Immature natural killer cell (primary cell): ENCODE measurements at regions not wholly inside any gene's neighbourhood (a gene's known extent, or its start where the extent isn't known, plus 50 kb on each side); places are given as distances from the start of the nearest gene placed in this dataset.

Source experiments
- DNase-seq, 3 donors: peaks; one replicate each; pipeline ENCODE4 v3.0.0; 2022; ENCODE audit warnings: mixed read lengths in 1 of 3
- H3K27ac Mint-ChIP-seq, 6 donors: one replicate each; pipeline ENCODE4 v1.8.0; 2020; ENCODE audit warnings: mixed read lengths in 6 of 6, mild to moderate bottlenecking in 5 of 6, inconsistent platforms in 4 of 6, moderate library complexity in 3 of 6
- H3K27me3 Mint-ChIP-seq, 3 donors: one replicate each; pipeline ENCODE4 v1.8.0; 2020 to 2021; ENCODE audit warnings: low read depth in 3 of 3, mild to moderate bottlenecking in 3 of 3, mixed read lengths in 3 of 3, moderate library complexity in 3 of 3, inconsistent platforms in 1 of 3
- H3K36me3 Mint-ChIP-seq, 3 donors: one replicate each; pipeline ENCODE4 v1.8.0; 2020; ENCODE audit warnings: mixed read lengths in 3 of 3, inconsistent platforms in 2 of 3, mild to moderate bottlenecking in 2 of 3
- H3K4me1 Mint-ChIP-seq, 2 donors: one replicate each; pipeline ENCODE4 v1.8.0; 2020; ENCODE audit warnings: inconsistent platforms in 2 of 2, mild to moderate bottlenecking in 2 of 2, mixed read lengths in 2 of 2, moderate library complexity in 1 of 2
- H3K4me3 Mint-ChIP-seq, 5 donors: one replicate each; pipeline ENCODE4 v1.8.0; 2020; ENCODE audit warnings: mild to moderate bottlenecking in 5 of 5, mixed read lengths in 5 of 5, inconsistent platforms in 3 of 5, moderate library complexity in 3 of 5
- H3K9me3 Mint-ChIP-seq, 6 donors: one replicate each; pipeline ENCODE4 v1.8.0; 2020; ENCODE audit warnings: mild to moderate bottlenecking in 6 of 6, mixed read lengths in 6 of 6, inconsistent platforms in 4 of 6, moderate library complexity in 3 of 6

- Mint-ChIP-seq H3K4me3 (no peak overlapping the region), H3K27ac (no peak overlapping the region), H3K27me3 (peaks cover 3 to 23% (median 4%) of the 10 kb centered on the region in 3 donors), H3K36me3 (no peaks in the 10 kb centered on the region), H3K9me3 (peaks cover 0 to 5% (median 0%) of the 10 kb centered on the region in 6 donors), H3K4me1 (no peaks in the 10 kb centered on the region)
- DNase-seq = no peak
Measured at GRCh38 chr16:26651884-26652283, 414.8 kb upstream of the C16orf82 start.

- Mint-ChIP-seq H3K4me3 (no peak overlapping the region), H3K27ac (no peak overlapping the region), H3K36me3 (no peaks in the 10 kb centered on the region), H3K9me3 (peaks cover 0 to 5% (median 0%) of the 10 kb centered on the region in 6 donors), H3K27me3 (peaks cover 6 to 23% (median 10%) of the 10 kb centered on the region in 3 donors), H3K4me1 (no peaks in the 10 kb centered on the region)
- no peak for DNase-seq
Measured at GRCh38 chr16:26658486-26658885, 408.2 kb upstream of the C16orf82 start.

DNA sequence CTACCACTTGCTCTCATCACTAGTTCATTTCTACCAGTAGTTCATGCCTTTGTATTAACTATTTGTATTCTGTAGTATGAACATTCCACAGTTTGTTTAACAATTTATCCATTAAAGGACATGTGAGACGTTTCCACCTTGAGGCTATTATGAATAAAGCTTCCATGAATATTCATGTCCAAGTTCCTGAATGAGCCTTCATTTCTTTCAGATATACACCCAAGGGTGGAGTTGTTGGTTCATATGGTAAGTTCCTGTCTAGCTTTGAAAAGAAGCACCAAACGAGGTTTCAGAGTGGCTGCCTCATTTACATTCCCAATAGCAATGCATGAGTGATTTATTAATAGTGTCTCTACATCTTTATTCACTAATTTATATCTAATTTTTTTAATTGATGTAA is 407.8 kb upstream of the C16orf82 start:
- H3K27me3 Mint-ChIP-seq = peaks cover 6 to 28% (median 12%) of the 10 kb centered on the region in 3 donors
- no peak overlapping the region for H3K4me3 Mint-ChIP-seq
- no peak overlapping the region for H3K27ac Mint-ChIP-seq
- no peaks in the 10 kb centered on the region for H3K36me3 Mint-ChIP-seq
- DNase-seq = no peak
- no peaks in the 10 kb centered on the region for H3K4me1 Mint-ChIP-seq
- H3K9me3 Mint-ChIP-seq = peaks cover 0 to 5% (median 0%) of the 10 kb centered on the region in 6 donors

DNA sequence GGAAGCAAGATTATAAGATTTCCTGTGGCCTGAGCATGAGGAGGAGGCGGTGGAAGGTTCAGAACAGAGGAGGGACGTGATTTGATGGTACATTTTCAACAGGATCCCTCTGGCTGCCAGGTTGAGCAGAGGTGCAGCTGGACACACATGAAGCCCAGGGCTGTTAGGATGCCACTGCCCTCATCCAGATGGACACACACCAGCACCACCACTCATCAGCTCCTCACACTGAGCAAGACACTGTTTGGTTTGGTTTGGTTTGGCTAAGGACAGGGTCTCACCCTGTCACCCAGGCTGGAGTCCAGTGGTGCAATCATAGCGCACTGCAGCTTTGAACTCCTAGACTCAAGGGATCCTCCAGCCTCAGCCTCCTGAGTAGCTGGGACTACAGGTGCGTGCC is 402.6 kb upstream of the C16orf82 start:
- Mint-ChIP-seq H3K27ac (no peak overlapping the region), H3K9me3 (no peaks in the 10 kb centered on the region), H3K4me1 (peaks cover 0 to 2% of the 10 kb centered on the region in 2 donors), H3K36me3 (no peaks in the 10 kb centered on the region), H3K27me3 (peaks cover 5 to 26% (median 18%) of the 10 kb centered on the region in 3 donors), H3K4me3 (no peak overlapping the region)
- DNase-seq = no peak

DNA sequence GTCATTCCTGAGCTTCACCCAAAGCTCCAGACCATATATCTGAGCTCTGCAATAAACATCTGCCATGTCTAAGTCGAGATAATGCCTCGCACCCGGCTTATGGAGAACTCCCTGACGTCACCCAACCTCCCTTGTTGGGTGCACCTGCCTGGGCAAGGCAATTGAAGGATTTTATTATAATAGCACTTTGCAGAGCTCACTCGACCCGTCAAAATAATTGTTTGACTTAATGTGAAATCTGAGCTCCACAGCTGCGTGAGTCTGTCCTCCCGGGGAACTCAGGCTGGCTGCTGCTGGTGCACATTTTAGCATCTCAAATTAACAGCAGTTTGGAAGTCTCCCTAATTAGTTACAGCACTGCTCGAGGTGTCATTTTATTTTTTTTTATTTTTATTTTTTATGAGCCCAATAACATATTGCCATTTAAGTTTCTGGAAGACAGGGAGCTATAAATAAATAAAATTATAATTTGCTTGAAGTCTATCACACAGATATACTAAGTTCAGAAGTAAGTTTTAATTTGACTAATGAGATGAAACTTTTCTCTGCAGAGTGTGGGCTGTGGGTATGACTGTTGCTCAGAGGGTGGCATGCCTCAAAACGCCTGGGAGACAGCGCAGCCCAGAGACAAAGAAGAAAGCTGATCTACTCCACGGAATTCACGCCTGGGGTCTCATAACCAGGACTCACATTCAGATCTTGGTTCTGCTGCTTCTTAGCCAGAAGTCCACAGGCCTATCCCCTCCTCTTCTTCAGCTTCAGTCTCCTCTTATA is 401.4 kb upstream of the C16orf82 start:
- Mint-ChIP-seq H3K27ac (no peak overlapping the region), H3K27me3 (peaks cover 5 to 26% (median 20%) of the 10 kb centered on the region in 3 donors), H3K4me1 (peaks cover 0 to 2% of the 10 kb centered on the region in 2 donors), H3K4me3 (no peak overlapping the region), H3K9me3 (no peaks in the 10 kb centered on the region), H3K36me3 (no peaks in the 10 kb centered on the region)
- no peak for DNase-seq

DNA sequence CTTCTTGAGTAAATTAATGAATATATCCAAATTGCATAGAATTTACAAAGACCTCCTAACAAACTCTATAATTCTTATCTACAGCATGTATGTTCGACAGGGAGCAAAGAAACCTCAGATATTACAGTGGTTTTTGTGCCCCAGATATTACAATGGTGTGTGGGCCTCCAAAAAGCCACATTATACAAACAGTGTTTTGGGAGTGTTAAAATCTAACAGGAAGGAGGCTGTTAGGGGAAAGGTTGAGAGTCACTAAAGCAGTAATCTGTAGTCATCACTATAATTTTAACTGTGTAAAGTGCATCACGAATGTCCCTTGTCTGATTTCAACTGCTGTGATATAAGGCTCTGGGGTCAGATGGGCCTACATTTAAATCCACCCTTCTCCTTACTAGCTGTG is 400.2 kb upstream of the C16orf82 start:
- peaks cover 0 to 2% of the 10 kb centered on the region in 2 donors for H3K4me1 Mint-ChIP-seq
- H3K27ac Mint-ChIP-seq = no peak overlapping the region
- H3K36me3 Mint-ChIP-seq = no peaks in the 10 kb centered on the region
- DNase-seq = peak in 1 of 3 donors; percentile 8
- peaks cover 5 to 29% (median 17%) of the 10 kb centered on the region in 3 donors for H3K27me3 Mint-ChIP-seq
- no peaks in the 10 kb centered on the region for H3K9me3 Mint-ChIP-seq
- no peak overlapping the region for H3K4me3 Mint-ChIP-seq

- no peaks in the 10 kb centered on the region for H3K9me3 Mint-ChIP-seq
- H3K4me1 Mint-ChIP-seq = peaks cover 0 to 2% of the 10 kb centered on the region in 2 donors
- no peaks in the 10 kb centered on the region for H3K36me3 Mint-ChIP-seq
- no peak overlapping the region for H3K27ac Mint-ChIP-seq
- DNase-seq = no peak
- no peak overlapping the region for H3K4me3 Mint-ChIP-seq
- H3K27me3 Mint-ChIP-seq = peaks cover 5 to 25% (median 14%) of the 10 kb centered on the region in 3 donors
Measured at GRCh38 chr16:26667307-26667706, 399.4 kb upstream of the C16orf82 start.

DNA sequence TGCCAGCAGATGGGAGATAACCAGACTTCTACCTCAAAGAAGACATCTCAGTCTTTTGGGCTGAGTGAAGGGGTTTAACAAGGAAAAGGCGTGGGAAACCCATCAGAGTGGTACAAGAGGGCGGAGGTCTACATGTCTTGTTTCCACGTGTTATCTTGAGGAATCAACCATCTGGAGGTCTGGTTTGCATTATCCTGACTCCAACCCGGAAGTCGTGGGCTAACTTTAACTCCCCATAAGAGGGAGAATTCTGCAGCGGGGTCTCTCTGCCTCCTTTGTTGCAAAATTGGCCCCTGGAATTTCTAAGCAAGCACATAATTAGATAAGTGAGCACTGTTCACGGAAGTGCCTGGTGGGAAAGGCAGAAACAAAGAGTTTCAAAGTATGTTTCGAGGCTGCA is 398.7 kb upstream of the C16orf82 start:
- DNase-seq = no peak
- H3K4me1 Mint-ChIP-seq = peaks cover 0 to 2% of the 10 kb centered on the region in 2 donors
- H3K9me3 Mint-ChIP-seq = no peaks in the 10 kb centered on the region
- H3K27me3 Mint-ChIP-seq = peaks cover 2 to 21% (median 14%) of the 10 kb centered on the region in 3 donors
- no peaks in the 10 kb centered on the region for H3K36me3 Mint-ChIP-seq
- H3K27ac Mint-ChIP-seq = no peak overlapping the region
- H3K4me3 Mint-ChIP-seq = no peak overlapping the region

DNA sequence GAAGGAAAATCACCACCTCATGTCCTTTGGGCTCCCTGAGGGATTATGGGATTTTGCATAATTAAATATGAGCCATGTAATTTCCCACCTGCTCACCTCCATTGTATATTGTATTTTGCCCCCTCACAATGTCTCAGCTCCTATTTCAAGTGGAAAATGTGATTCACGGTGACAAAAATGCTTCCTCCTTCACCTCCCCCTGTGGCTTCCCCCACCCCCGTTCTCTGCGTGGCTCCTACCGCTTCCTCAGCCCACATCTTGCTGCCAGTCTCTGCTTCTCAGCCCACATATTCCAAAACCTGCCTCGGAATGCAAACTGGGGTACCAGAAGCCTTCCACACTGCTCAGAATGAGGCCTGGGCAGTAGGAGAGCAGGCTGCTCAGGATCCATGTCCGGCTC is 394.5 kb upstream of the C16orf82 start:
- DNase-seq = no peak
- no peak overlapping the region for H3K27ac Mint-ChIP-seq

GRCh38 chr16:26673011-26673410 is 393.7 kb upstream of the C16orf82 start:
- peaks cover 2 to 15% (median 8%) of the 10 kb centered on the region in 3 donors for H3K27me3 Mint-ChIP-seq
- peaks cover 0 to 2% (median 0%) of the 10 kb centered on the region in 6 donors for H3K9me3 Mint-ChIP-seq
- no peaks in the 10 kb centered on the region for H3K36me3 Mint-ChIP-seq
- H3K4me1 Mint-ChIP-seq = no peaks in the 10 kb centered on the region
- no peak for DNase-seq
- no peak overlapping the region for H3K27ac Mint-ChIP-seq
- no peak overlapping the region for H3K4me3 Mint-ChIP-seq

More for the DNA sequence above, 394.5 kb upstream of the C16orf82 start:
- Mint-ChIP-seq H3K4me1 (no peaks in the 10 kb centered on the region), H3K27me3 (peaks cover 2 to 12% (median 9%) of the 10 kb centered on the region in 3 donors), H3K4me3 (no peak overlapping the region), H3K36me3 (no peaks in the 10 kb centered on the region), H3K9me3 (peaks cover 0 to 2% (median 0%) of the 10 kb centered on the region in 6 donors)

GRCh38 chr16:26680671-26681070 is 386.1 kb upstream of the C16orf82 start:
- peaks cover 0 to 8% (median 3%) of the 10 kb centered on the region in 3 donors for H3K27me3 Mint-ChIP-seq
- no peaks in the 10 kb centered on the region for H3K36me3 Mint-ChIP-seq
- DNase-seq = no peak
- no peaks in the 10 kb centered on the region for H3K4me1 Mint-ChIP-seq
- H3K9me3 Mint-ChIP-seq = no peaks in the 10 kb centered on the region
- no peak overlapping the region for H3K4me3 Mint-ChIP-seq
- H3K27ac Mint-ChIP-seq = no peak overlapping the region

DNA sequence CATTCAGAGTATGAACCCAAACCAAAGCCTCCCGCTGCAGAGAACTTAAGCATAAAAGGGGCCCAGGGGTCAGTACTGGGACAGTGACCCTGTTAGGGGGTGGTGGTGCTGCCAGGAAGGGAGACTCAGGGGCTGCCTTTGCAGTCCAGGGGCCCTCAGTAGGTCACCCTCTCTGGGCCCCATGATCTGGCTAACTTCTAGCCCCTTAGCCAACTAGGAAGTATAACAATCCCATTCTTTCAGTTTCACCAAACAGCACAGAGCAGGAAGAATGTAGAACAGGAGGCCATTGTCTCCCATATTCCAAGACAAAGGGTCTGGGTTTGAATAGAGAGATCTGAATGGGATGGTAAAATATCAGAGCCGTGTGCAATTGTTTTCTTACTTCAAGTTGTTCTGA is 378.6 kb upstream of the C16orf82 start:
- Mint-ChIP-seq H3K4me3 (no peak overlapping the region), H3K9me3 (peaks cover 0 to 2% (median 0%) of the 10 kb centered on the region in 6 donors), H3K27me3 (peaks cover 3 to 14% (median 4%) of the 10 kb centered on the region in 3 donors), H3K4me1 (no peaks in the 10 kb centered on the region), H3K36me3 (no peaks in the 10 kb centered on the region), H3K27ac (no peak overlapping the region)
- DNase-seq = no peak

DNA sequence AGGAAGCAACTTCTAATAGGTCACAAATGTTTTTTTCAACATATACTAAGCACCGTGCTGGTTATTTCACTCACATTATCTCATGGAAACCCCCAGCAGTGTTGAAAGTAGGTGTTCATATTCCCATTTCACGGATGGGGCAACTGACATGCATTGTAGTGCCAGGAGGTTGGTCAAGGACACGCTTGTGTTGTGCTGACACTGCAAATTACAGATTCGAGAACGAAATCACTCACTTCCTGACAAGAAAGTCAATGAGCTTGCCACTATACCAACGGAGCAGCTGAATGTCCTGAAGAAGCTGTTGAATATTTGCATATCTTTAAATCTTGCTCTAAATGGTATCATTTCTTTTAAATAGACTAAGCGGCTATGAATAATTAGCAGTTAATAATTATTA is 378.0 kb upstream of the C16orf82 start:
- Mint-ChIP-seq H3K4me1 (no peaks in the 10 kb centered on the region), H3K36me3 (no peaks in the 10 kb centered on the region), H3K27me3 (peaks cover 3 to 14% (median 4%) of the 10 kb centered on the region in 3 donors), H3K4me3 (no peak overlapping the region), H3K27ac (no peak overlapping the region), H3K9me3 (peaks cover 0 to 2% (median 0%) of the 10 kb centered on the region in 6 donors)
- no peak for DNase-seq

GRCh38 chr16:26692658-26693057 is 374.1 kb upstream of the C16orf82 start:
- H3K4me1 Mint-ChIP-seq = no peaks in the 10 kb centered on the region
- no peak overlapping the region for H3K4me3 Mint-ChIP-seq
- H3K27me3 Mint-ChIP-seq = peaks cover 1 to 13% (median 3%) of the 10 kb centered on the region in 3 donors
- H3K36me3 Mint-ChIP-seq = no peaks in the 10 kb centered on the region
- no peak overlapping the region for H3K27ac Mint-ChIP-seq
- peaks cover 0 to 2% (median 0%) of the 10 kb centered on the region in 6 donors for H3K9me3 Mint-ChIP-seq
- no peak for DNase-seq
